GM18868 (cell line): ENCODE measurements at regions not wholly inside any gene's neighbourhood (a gene's known extent, or its start where the extent isn't known, plus 50 kb on each side); places are given as distances from the start of the nearest gene placed in this dataset.

Source experiments
- ATAC-seq: cut with Tn5 transposase; IDR thresholded peaks from one replicate; pipeline ENCODE4 v1.9.1; 2021; ENCODE audit warnings: mild to moderate bottlenecking, moderate library complexity; ENCODE audit not compliant: unreplicated experiment

GRCh38 chr21:28269173-28269572 lies 723.5 kb downstream of the LTN1 start:
- no peak for ATAC-seq

- ATAC-seq = no peak
These were observed 724.0 kb downstream of the LTN1 start for GRCh38 chr21:28268685-28269084.

- ATAC-seq = no peak
These were observed 725.2 kb downstream of the LTN1 start for GRCh38 chr21:28267449-28267848.

GRCh38 chr21:28266061-28266460 lies 726.6 kb downstream of the LTN1 start:
- no peak for ATAC-seq

DNA sequence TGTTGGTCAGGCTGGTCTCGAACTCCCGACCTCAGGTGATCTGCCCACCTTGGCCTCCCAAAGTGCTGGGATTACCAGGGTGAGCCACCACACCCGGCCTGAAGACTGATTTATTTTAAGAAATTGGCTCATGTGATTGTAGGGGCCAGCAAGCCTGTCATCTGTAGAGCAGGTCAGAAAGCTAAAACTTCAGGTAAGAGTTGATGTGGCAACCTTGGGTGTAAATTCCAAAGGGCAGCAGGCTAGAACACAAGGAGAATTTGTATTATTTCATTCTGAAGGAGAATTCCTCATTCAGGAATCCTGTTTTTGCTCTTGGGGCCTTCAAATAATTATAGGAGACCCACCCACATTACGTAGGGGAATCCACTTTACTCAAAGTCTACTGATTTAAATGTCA lies 728.7 kb downstream of the LTN1 start:
- no peak for ATAC-seq

GRCh38 chr21:28261298-28261697 lies 731.4 kb downstream of the LTN1 start:
- ATAC-seq = no peak

GRCh38 chr21:28257276-28257675 lies 735.4 kb downstream of the LTN1 start:
- ATAC-seq = no peak

DNA sequence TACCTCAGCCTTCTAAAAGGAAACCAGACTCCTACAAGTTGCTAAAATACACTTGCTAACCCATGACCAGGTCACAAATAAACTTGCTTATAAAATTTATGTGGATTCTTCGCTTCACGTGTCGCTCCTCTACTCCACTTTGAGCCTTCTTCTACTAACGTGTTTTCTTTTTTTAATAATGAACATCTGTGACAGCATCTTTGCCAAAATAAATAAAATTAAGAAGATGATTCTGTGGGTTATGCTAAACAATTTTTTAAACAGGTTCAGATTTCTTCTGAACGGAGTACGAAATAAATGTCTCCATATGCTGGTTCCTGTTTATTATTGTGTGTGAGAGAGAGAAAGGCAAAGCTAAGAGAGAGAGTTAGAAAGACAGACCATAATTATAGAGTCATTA lies 735.8 kb downstream of the LTN1 start:
- no peak for ATAC-seq

DNA sequence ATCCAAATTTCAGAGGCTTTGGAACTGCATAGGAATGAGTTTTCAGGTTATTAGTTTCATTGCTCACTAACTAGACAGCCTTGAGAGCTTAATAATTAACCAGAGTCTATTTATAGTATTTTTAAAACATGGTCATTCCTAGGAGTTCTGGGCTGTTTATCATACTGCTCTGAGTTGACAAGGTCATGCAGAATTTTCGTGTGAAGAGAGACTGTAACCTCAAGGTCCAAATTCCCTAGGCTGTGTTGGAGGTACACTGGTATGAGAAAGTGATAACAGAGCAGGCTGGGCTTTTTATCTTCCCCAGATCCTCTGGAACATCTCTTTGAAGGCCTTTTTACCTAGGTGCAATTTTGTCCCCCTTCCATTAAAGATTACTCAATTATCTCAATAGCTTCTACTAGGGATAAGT lies 736.3 kb downstream of the LTN1 start:
- no peak for ATAC-seq

GRCh38 chr21:28253961-28254360 lies 738.7 kb downstream of the LTN1 start:
- no peak for ATAC-seq

DNA sequence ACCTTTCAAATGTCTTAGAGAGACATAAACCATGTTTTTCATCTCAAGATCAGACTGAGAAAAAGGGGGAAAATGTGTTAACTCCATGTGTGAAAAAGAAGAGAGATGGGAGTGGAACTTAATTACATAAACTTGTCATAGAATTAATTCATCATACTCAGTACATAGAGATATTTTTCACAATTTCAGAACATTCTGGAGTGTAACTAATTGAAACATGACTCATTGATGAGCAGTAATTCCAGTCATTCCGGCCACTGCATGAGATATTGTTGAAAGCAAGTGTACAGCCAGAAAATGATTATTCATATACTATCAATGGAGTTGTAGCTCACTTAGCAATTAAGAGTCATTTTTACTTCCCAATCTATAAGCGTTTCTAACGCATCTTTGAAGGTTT lies 739.3 kb downstream of the LTN1 start:
- ATAC-seq = no peak

GRCh38 chr21:28252928-28253327 lies 739.7 kb downstream of the LTN1 start:
- no peak for ATAC-seq

DNA sequence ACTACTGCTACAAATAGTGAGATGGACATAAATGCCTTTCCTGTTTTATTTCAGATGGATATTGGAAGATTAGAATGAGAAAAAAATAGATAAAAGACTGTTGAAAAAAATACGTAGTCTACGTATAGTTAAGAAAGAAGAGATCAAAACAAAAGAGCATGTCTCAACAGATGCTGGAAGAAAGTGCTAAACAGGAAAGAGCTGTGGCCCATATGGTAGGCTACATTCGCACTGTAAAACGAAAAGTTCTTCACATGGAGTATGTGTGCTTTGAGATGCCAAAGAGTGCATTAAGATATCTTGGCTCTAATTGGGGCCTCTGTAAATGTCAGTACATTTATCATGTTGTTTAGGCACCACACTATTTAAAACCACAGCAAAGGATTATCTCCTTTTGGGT lies 741.7 kb downstream of the LTN1 start:
- ATAC-seq = no peak

DNA sequence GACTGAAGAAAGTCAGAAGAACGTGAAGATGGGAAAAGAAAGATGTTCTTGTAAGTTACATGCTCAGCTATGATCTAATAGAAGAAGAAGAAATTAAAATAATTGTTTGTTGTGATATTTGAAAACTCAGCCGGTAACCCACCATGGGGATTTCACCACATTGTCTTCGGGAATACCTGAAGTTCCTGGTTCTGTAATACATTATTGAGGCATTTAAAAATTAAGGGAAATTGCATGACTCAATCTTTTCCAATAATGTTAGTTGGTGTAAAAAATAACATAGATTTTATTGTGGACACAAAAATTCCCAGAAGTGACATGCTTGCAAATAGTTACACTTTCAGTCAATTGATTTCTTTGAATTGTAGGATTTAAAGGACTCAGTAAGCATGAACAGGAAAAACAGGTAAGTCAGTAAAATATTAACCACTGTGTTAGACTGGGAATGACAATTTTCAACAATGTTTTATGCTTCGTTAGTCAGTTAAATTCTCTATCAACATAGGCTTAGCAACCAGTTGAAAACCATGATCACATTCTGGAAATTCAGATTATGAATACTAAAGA lies 745.1 kb downstream of the LTN1 start:
- no peak for ATAC-seq

GRCh38 chr21:28240586-28240985 lies 752.1 kb downstream of the LTN1 start:
- no peak for ATAC-seq

- ATAC-seq = no peak
These were observed 753.3 kb downstream of the LTN1 start for GRCh38 chr21:28239340-28239739.

- ATAC-seq = no peak
These were observed 755.0 kb downstream of the LTN1 start for GRCh38 chr21:28237661-28238060.

- ATAC-seq = peak; percentile 37
These were observed 757.3 kb downstream of the LTN1 start for GRCh38 chr21:28235169-28235895.

DNA sequence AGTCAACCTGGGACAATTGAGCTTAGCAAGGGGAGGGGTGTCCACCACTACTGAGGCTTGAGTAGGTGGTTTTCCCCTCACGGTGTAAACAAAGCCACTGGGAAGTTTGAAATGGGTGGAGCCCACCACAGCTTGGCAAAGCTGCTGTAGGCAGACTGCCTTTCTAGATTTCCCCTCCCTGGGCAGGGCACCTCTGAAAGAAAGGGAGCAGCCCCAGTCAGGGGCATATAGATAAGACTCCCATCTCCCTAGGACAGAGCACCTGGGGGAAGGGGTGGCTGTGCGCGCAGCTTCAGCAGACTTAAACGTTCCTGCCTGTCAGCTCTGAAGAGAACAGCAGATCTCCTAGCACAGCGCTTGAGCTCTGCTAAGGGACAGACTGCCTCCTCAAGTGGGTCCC lies 758.4 kb downstream of the LTN1 start:
- ATAC-seq = no peak

- ATAC-seq = no peak
These were observed 759.0 kb downstream of the LTN1 start for GRCh38 chr21:28233536-28234220.

DNA sequence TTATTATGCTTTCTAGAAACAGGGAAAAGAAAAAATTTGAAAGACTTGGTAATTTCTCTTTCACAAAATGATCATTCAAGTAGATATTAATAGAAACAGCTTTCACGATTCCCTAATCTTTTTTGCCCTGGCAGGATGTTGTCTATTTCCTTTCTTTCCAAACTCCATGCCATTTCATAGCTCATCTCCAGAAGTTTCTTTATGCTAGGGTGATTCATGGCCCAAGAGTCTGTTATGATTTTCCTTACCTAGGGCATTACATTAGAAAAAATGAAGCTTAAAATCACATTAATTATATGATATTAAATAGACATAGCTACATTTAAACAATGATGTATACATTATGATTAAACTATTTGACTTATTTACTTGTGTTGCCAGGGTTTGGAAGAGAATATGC lies 762.1 kb downstream of the LTN1 start:
- no peak for ATAC-seq

- no peak for ATAC-seq
These were observed 762.9 kb downstream of the LTN1 start for GRCh38 chr21:28229814-28230213.
